ENCODE measurements at regions not wholly inside any gene's neighbourhood (a gene's known extent, or its start where the extent isn't known, plus 50 kb on each side); places are given as distances from the start of the nearest gene placed in this dataset.

GRCh38 chr3:182683858-182684257 lies 109.4 kb upstream of the ATP11B start:
- no peak for DNase-seq (ENCODE audit: low spot score)

GRCh38 chr3:182686033-182686886 lies 107.0 kb upstream of the ATP11B start:
- no peak for DNase-seq (ENCODE audit: low spot score)

GRCh38 chr3:182690172-182690571 lies 103.1 kb upstream of the ATP11B start:
- DNase-seq (ENCODE audit: low spot score), result no peak

- no peak for DNase-seq (ENCODE audit: low spot score)
Observed at GRCh38 chr3:182692021-182692420, 101.3 kb upstream of the ATP11B start.

GRCh38 chr3:182692695-182693094 lies 100.6 kb upstream of the ATP11B start:
- DNase-seq (ENCODE audit: low spot score), result no peak

GRCh38 chr3:182693723-182694122 lies 99.6 kb upstream of the ATP11B start:
- DNase-seq (ENCODE audit: low spot score), result no peak

- DNase-seq (ENCODE audit: low spot score), result no peak
Observed at GRCh38 chr3:182696916-182697315, 96.4 kb upstream of the ATP11B start.

GRCh38 chr3:182697345-182697919 lies 95.9 kb upstream of the ATP11B start:
- no peak for DNase-seq (ENCODE audit: low spot score)

GRCh38 chr3:182698078-182698477 lies 95.2 kb upstream of the ATP11B start:
- DNase-seq (ENCODE audit: low spot score), result no peak

- DNase-seq (ENCODE audit: low spot score), result no peak
Observed at GRCh38 chr3:182699550-182700170, 93.6 kb upstream of the ATP11B start.

GRCh38 chr3:182702216-182702615 lies 91.1 kb upstream of the ATP11B start:
- no peak for DNase-seq (ENCODE audit: low spot score)

- no peak for DNase-seq (ENCODE audit: low spot score)
Observed at GRCh38 chr3:182703233-182703632, 90.1 kb upstream of the ATP11B start.

- DNase-seq (ENCODE audit: low spot score), result no peak
Observed at GRCh38 chr3:182704926-182705325, 88.4 kb upstream of the ATP11B start.

GRCh38 chr3:182708810-182709209 lies 84.5 kb upstream of the ATP11B start:
- DNase-seq (ENCODE audit: low spot score), result no peak

- no peak for DNase-seq (ENCODE audit: low spot score)
Observed at GRCh38 chr3:182709306-182709705, 84.0 kb upstream of the ATP11B start.

GRCh38 chr3:182710557-182711157 lies 82.6 kb upstream of the ATP11B start:
- DNase-seq (ENCODE audit: low spot score), result peak; percentile 7

- no peak for DNase-seq (ENCODE audit: low spot score)
Observed at GRCh38 chr3:182711261-182711683, 82.0 kb upstream of the ATP11B start.

GRCh38 chr3:182711853-182712252 lies 81.5 kb upstream of the ATP11B start:
- DNase-seq (ENCODE audit: low spot score), result no peak

- no peak for DNase-seq (ENCODE audit: low spot score)
Observed at GRCh38 chr3:182713111-182713510, 80.2 kb upstream of the ATP11B start.

GRCh38 chr3:182713743-182714517 lies 79.4 kb upstream of the ATP11B start:
- peak; percentile 57 for DNase-seq (ENCODE audit: low spot score)

- DNase-seq (ENCODE audit: low spot score), result no peak
Observed at GRCh38 chr3:182715006-182715405, 78.3 kb upstream of the ATP11B start.

GRCh38 chr3:182716114-182716688 lies 77.1 kb upstream of the ATP11B start:
- no peak for DNase-seq (ENCODE audit: low spot score)

Measured in globus pallidus (tissue), 1 donor.